Glomerular visceral epithelial cell (primary cell): ENCODE measurements at regions not wholly inside any gene's neighbourhood (a gene's known extent, or its start where the extent isn't known, plus 50 kb on each side); places are given as distances from the start of the nearest gene placed in this dataset.
"Not testable (repeated sequence)": the region's sequence is repeated elsewhere in the genome, so short reads cannot be mapped to it uniquely, and the experiment has no call there.

ENCODE experiments used
- DNase-seq: peaks from one replicate; pipeline ENCODE4 v3.0.0-alpha.2; 2016; ENCODE audit errors: extremely low spot score

DNA sequence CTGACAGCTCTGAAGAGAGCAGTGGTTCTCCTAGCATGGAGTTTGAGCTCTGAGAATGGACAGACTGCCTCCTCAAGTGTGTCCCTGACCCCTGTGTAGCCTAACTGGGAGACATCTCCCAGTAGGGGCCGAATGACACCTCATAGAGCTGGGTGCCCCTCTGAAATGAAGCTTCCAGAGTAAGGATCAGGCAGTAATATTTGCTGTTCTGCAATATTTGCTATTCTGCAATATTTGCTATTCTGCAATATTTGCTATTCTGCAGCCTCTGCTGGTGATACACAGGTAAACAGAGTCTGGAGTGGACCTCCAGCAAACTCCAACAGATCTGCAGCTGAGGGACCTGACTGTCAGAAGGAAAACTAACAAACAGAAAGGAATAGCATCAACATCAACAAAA, 105.5 kb downstream of the BUD13 start:
- not testable (repeated sequence) for DNase-seq

DNA sequence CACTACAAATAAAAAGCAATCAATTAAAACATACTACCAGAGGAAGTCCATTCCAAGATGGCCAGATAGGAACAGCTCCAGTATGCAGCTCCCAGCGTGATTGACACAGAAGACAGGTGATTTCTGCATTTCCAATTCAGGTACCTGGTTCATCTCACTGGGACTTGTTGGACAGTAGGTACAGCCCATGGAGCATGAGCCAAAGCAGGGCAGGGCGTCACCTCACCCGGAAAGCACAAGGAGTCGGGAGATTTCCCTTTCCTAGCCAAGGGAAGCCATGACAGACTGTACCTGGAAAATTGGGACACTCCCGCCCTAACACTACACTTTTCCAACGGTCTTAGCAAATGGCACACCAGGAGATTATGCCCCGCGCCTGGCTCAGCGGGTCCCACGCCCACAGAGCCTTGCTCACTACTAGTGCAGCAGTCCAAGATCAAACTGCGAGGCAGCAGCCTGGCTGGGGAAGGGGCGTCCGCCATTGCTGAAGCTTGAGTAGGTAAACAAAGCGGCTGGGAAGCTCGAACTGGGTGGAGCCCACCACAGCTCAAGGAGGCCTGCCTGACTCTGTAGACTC, 106.0 kb downstream of the BUD13 start:
- not testable (repeated sequence) for DNase-seq

DNA sequence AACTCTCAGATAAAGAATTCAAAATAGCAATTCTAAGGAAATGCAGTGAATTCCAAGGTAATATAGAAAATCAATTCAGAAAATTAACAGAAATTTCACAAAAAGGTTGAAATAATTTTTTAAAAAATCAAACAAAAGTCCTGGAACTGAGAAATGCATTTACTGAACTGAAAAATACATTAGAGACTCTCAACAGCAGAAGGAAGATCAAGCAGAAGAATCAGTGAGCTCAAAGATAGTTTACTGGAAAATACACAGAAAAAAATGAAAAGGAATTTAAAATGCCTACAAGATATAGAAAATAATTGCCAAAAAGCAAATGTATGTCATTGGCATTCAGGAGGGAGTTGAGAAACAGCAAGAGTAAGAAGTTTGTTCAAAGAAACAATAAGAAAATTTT, 107.3 kb downstream of the BUD13 start:
- DNase-seq: no peak

- no peak for DNase-seq
Measured at GRCh38 chr11:116661056-116661455, 111.7 kb downstream of the BUD13 start.

DNA sequence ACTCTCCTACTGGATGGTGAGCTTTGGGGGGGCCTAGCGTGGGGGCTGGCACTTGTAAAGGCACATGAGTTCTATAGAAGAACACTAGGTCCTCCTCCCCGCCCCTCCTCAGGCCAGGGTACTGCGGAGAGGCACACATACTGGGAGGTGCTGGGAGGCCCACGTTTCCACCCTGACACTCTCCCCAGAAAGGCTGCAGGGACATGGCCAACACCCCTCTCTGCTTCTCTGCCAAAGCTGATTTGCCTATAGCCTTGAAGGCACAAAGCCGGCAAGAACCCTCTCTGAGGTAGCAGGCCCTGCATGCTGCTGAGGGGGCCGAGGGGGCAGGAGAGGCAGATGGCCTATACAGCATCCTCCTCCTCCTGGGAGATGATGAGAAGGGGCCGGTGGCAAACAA, 112.8 kb downstream of the BUD13 start:
- no peak for DNase-seq

DNA sequence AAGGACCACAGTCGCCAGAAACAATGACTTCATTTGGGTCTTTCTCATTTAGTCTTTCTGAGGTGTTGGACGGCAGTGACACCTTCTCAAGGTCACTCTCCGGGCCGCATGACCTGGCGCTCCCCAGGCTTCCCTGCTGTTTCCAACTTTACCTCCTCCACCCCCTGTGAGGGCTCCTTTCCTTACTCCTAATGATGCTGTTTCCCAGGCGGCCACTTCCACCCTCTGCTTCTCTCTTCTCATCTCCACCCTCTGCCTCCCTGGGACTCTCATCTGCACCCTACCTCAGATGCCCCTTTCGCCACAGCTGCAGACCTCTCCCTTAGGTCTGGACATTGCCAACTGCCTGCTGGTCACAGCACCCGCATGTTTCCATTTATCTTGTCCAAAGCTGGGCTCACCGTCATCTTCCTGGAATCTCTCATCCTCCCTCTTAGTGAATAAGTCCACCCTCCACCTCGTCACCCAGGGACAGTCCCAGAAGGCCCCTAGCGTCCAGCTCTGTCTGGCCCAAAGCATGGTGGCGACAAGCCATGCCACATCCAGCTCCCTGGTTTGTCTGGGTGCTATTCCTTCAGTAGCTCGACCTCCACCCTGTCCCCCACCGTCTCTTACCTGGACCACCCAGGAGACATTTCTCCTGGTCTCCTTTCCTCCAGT, 113.8 kb downstream of the BUD13 start:
- no peak for DNase-seq

GRCh38 chr11:116657842-116658825, 114.7 kb downstream of the BUD13 start:
- DNase-seq: no peak

- DNase-seq: no peak
Measured at GRCh38 chr11:116656011-116656410, 116.8 kb downstream of the BUD13 start.

- DNase-seq: no peak
Measured at GRCh38 chr11:116654526-116654925, 118.3 kb downstream of the BUD13 start.

DNA sequence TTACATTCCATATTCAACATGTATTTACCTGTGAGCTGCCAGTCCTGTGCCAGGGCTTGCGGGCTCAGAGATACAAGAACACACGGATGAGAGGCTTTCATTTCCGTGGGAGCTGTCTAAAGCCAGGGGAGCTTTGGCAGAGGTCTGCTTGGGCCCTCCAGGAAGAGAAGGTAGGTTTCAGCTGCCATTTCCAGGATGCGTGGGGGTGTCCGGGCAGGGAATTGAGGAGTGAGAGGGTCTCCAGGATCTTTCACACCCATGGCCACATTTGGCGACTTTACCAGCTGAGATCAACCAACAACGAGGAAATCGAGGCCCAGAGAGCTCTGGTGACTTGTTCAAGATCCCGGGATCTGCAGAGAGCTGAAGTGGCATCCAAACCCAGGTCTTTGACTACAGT, 119.6 kb downstream of the BUD13 start:
- DNase-seq: no peak

GRCh38 chr11:116651737-116652237, 121.0 kb downstream of the BUD13 start:
- no peak for DNase-seq

- DNase-seq: no peak
Measured at GRCh38 chr11:116651098-116651736, 121.6 kb downstream of the BUD13 start.

GRCh38 chr11:116650052-116650451, 122.7 kb downstream of the BUD13 start:
- no peak for DNase-seq

- DNase-seq: no peak
Measured at GRCh38 chr11:116649268-116649667, 123.5 kb downstream of the BUD13 start.

DNA sequence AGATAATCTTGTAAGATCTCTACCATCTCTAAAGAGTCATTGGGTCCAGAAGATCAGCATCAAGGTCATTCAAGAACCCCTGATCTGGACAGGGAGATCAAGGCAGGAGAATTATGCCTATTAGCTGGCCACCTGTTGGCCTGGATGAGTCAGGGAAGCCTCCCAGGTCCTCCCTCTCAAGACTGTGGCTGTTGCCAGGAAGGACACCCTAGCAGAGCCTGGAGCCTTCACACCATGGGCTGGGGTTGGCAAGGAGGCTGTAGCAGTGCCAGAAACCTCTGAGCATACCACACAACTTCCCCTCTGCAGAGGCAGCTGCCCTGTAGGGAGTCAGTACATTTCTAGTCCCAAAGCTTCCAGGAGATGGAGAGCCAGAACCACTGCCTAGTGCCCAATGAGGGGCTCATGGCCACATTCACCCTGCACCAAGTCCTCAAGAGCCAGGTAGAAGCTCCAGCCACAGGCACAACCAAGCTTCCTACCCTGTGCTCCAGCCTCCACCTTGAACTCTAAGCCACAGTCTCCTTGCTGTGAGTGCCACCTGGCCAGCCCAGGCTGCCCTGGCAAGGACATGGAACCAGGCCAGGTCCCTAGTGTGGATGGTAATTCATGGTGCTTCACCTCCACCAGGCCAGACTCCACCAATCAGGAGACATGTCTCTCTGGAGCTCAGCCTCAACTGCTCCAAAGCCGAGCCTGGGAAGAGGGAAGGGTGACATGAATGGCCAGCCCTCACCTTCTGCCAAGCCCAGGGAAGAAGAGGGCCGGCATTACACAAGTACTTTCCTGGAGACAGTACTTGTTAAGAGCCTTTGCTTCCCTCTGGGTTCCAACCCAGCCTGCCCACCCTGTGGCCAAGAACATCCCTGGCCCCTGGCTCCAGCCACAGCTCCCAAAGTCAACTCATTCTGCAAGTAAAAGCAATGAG, 124.3 kb downstream of the BUD13 start:
- DNase-seq: no peak

GRCh38 chr11:116647305-116648080, 125.3 kb downstream of the BUD13 start:
- no peak for DNase-seq

DNA sequence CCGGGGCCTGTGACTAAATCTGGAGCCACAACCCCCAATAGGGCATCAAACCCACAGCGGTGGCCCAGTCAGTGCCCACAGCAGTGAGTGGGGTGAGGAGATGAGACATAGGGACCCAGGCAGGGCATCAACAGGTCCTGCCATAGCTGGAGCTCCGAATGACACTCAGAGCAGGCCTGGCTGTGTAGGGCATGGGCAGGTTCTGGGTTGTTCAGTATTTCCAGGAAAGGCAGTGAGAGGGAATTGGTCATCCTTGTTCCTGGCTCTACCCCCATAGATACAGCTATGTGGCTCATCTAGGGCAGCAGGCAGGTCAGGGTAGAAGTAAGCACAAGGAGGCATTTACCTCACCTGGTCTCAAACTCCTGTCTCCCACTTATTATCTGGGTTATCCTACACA, 126.6 kb downstream of the BUD13 start:
- DNase-seq: no peak

- no peak for DNase-seq
Measured at GRCh38 chr11:116644941-116645305, 127.9 kb downstream of the BUD13 start.

DNA sequence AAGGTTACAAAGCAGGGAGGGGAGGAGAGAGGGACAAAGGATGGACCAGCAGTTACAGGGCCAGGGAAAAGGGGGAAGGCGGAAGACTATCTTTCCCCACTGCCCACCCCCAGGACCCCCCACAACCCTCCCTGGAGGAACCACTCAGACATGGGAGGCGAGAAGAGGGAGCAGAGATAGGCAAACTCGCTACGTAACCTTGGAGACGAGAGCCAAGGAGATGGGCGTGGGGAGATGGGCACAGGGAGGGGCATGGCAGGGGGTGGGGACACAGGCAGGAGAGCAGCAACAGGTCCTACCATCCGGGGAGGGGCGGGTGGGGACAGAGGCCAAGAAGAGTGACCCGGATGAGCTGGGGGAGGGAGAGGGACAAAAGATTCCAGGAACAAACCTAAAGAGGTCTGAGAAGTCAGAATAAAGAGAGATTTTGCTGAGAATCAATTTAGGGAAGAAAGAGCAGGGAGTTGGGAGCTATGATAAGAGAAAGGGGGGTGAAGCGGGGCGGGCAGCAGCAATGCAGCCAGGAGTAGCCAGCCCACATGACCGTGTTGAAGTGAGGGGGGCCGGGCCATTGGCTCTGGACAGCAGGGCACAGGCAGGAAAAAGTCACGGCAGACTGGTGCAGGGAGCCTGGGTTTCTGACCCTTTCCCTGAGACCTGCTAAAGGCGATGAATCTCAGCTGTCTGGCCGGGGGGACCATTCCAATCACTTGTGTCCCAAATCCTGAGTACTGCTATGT, 128.4 kb downstream of the BUD13 start:
- DNase-seq: no peak
